ENCODE measurements at regions not wholly inside any gene's neighbourhood (a gene's known extent, or its start where the extent isn't known, plus 50 kb on each side); places are given as distances from the start of the nearest gene placed in this dataset.

GRCh38 chr18:42525905-42526304, 570.9 kb downstream of the PIK3C3 start:
- TF ChIP-seq, protein P1, sequence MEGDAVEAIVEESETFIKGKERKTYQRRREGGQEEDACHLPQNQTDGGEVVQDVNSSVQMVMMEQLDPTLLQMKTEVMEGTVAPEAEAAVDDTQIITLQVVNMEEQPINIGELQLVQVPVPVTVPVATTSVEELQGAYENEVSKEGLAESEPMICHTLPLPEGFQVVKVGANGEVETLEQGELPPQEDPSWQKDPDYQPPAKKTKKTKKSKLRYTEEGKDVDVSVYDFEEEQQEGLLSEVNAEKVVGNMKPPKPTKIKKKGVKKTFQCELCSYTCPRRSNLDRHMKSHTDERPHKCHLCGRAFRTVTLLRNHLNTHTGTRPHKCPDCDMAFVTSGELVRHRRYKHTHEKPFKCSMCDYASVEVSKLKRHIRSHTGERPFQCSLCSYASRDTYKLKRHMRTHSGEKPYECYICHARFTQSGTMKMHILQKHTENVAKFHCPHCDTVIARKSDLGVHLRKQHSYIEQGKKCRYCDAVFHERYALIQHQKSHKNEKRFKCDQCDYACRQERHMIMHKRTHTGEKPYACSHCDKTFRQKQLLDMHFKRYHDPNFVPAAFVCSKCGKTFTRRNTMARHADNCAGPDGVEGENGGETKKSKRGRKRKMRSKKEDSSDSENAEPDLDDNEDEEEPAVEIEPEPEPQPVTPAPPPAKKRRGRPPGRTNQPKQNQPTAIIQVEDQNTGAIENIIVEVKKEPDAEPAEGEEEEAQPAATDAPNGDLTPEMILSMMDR (IDR thresholded peaks at IDR 0.05), result no peak
- no peak for TF ChIP-seq POLR2A (IDR thresholded peaks at IDR 0.05)
